Astrocyte (in vitro differentiated cells and primary cell): ENCODE measurements at regions not wholly inside any gene's neighbourhood (a gene's known extent, or its start where the extent isn't known, plus 50 kb on each side); places are given as distances from the start of the nearest gene placed in this dataset.

Experiments
- DNase-seq: peaks from one replicate; pipeline ENCODE4 v3.0.0-alpha.2; 2010; ENCODE audit warnings: low read depth
- FAIRE-seq: peaks from 2 replicates; lab custom pipeline; 2011; peaks lifted over from hg19 to GRCh38; lab: Jason Lieb, UNC
- H2AFZ ChIP-seq: 2 replicates; pipeline ENCODE4 v1.6.0; 2012; ENCODE audit warnings: low read depth, low read length, inconsistent platforms
- H3K27ac ChIP-seq: 2 replicates; pipeline ENCODE4 v1.5.1; 2011; ENCODE audit warnings: low read depth, low read length, inconsistent platforms
- H3K27me3 ChIP-seq: 2 replicates; pipeline ENCODE4 v1.6.0; 2011; ENCODE audit warnings: low read length, inconsistent platforms; ENCODE audit not compliant: insufficient read depth
- H3K36me3 ChIP-seq: 2 replicates; pipeline ENCODE4 v1.5.1; 2011; ENCODE audit warnings: low read length, inconsistent platforms; ENCODE audit not compliant: insufficient read depth
- H3K4me1 ChIP-seq: 2 replicates; pipeline ENCODE4 v1.5.1; 2011; ENCODE audit warnings: low read length, inconsistent platforms; ENCODE audit not compliant: insufficient read depth
- H3K4me2 ChIP-seq: 2 replicates; pipeline ENCODE4 v1.6.0; 2012; ENCODE audit warnings: low read length, inconsistent platforms
- H3K4me3 ChIP-seq: 2 replicates; pipeline ENCODE4 v1.5.1; 2011; ENCODE audit warnings: low read depth, mild to moderate bottlenecking, low read length, inconsistent platforms; ENCODE audit not compliant: insufficient read depth
- H3K79me2 ChIP-seq: 2 replicates; pipeline ENCODE4 v1.6.0; 2012; ENCODE audit warnings: mild to moderate bottlenecking, low read length, inconsistent platforms; ENCODE audit not compliant: insufficient read depth
- H3K9ac ChIP-seq: 2 replicates; pipeline ENCODE4 v1.6.0; 2012; ENCODE audit warnings: mild to moderate bottlenecking, low read length, inconsistent platforms
- H3K9me3 ChIP-seq: 2 replicates; pipeline ENCODE4 v1.5.1; 2012; ENCODE audit warnings: low read depth, mild to moderate bottlenecking, low read length, inconsistent platforms; ENCODE audit not compliant: insufficient read depth
- H4K20me1 ChIP-seq: 2 replicates; pipeline ENCODE4 v1.6.0; 2012; ENCODE audit warnings: low read length, inconsistent platforms; ENCODE audit not compliant: insufficient read depth
- H3K27ac Mint-ChIP-seq: one replicate; pipeline ENCODE4 v1.8.0; 2021; ENCODE audit warnings: mild to moderate bottlenecking, mixed read lengths; ENCODE audit not compliant: unreplicated experiment
- H3K27me3 Mint-ChIP-seq: one replicate; pipeline ENCODE4 v1.8.0; 2021; ENCODE audit warnings: low read depth, mixed read lengths; ENCODE audit not compliant: unreplicated experiment
- H3K36me3 Mint-ChIP-seq: one replicate; pipeline ENCODE4 v1.8.0; 2021; ENCODE audit warnings: low read depth, mixed read lengths; ENCODE audit not compliant: unreplicated experiment
- H3K4me1 Mint-ChIP-seq: one replicate; pipeline ENCODE4 v1.8.0; 2021; ENCODE audit warnings: low read depth, mixed read lengths; ENCODE audit not compliant: unreplicated experiment
- H3K4me3 Mint-ChIP-seq: one replicate; pipeline ENCODE4 v1.8.0; 2021; ENCODE audit warnings: mild to moderate bottlenecking, moderate library complexity, mixed read lengths; ENCODE audit not compliant: unreplicated experiment
- H3K9me3 Mint-ChIP-seq: one replicate; pipeline ENCODE4 v1.8.0; 2021; ENCODE audit warnings: mild to moderate bottlenecking, mixed read lengths; ENCODE audit not compliant: unreplicated experiment
- CTCF ChIP-seq: IDR thresholded peaks from 2 replicates; pipeline ENCODE4 v1.5.1; 2011; ENCODE audit warnings: low read depth, mild to moderate bottlenecking, inconsistent platforms, low read length, moderate library complexity; ENCODE audit not compliant: insufficient read depth
- EZH2 ChIP-seq: IDR thresholded peaks from 2 replicates; pipeline ENCODE4 v1.6.1; 2012; ENCODE audit warnings: mild to moderate bottlenecking, low read length, inconsistent platforms; ENCODE audit not compliant: insufficient read depth

- no peak for DNase-seq
- Mint-ChIP-seq H3K36me3 (no peaks in the 10 kb centered on the region), H3K27ac (no peak overlapping the region), H3K27me3 (peaks cover 9% of the 10 kb centered on the region), H3K4me3 (no peak overlapping the region), H3K9me3 (peaks cover 2% of the 10 kb centered on the region), H3K4me1 (peaks cover 3% of the 10 kb centered on the region)
- Histone ChIP-seq H3K79me2 (no peaks in the 10 kb centered on the region), H3K9ac (no peak overlapping the region), H3K27me3 (no peaks in the 10 kb centered on the region), H4K20me1 (no peaks in the 10 kb centered on the region), H3K4me1 (peaks cover 22% of the 10 kb centered on the region), H3K4me2 (no peak overlapping the region), H2AFZ (no peak overlapping the region), H3K27ac (no peak overlapping the region), H3K9me3 (no peaks in the 10 kb centered on the region), H3K36me3 (no peaks in the 10 kb centered on the region), H3K4me3 (no peak overlapping the region)
- FAIRE-seq: no peak
- TF ChIP-seq EZH2: no peak
- no peak for TF ChIP-seq CTCF
Measured at GRCh38 chr10:44760513-44760912, 150.6 kb upstream of the TMEM72 start.

GRCh38 chr10:44761076-44761475 is 150.1 kb upstream of the TMEM72 start:
- no peaks in the 10 kb centered on the region for H3K79me2 ChIP-seq
- Mint-ChIP-seq H3K36me3 (no peaks in the 10 kb centered on the region), H3K4me3 (no peak overlapping the region), H3K4me1 (peaks cover 3% of the 10 kb centered on the region), H3K9me3 (peaks cover 2% of the 10 kb centered on the region), H3K27ac (no peak overlapping the region), H3K27me3 (peaks cover 10% of the 10 kb centered on the region)
- peak overlapping the region; percentile 31 for H3K4me2 ChIP-seq
- H3K4me1 ChIP-seq: peaks cover 17% of the 10 kb centered on the region
- H3K27ac ChIP-seq: no peak overlapping the region
- no peaks in the 10 kb centered on the region for H3K27me3 ChIP-seq
- TF ChIP-seq EZH2 (no peak), CTCF (no peak)
- H3K9me3 ChIP-seq: no peaks in the 10 kb centered on the region
- H2AFZ ChIP-seq: no peak overlapping the region
- no peak overlapping the region for H3K4me3 ChIP-seq
- FAIRE-seq (no peak), DNase-seq (peak; percentile 68)
- H3K36me3 ChIP-seq: no peaks in the 10 kb centered on the region
- no peak overlapping the region for H3K9ac ChIP-seq
- H4K20me1 ChIP-seq: no peaks in the 10 kb centered on the region

GRCh38 chr10:44763331-44763730 is 147.8 kb upstream of the TMEM72 start:
- Histone ChIP-seq H3K79me2 (no peaks in the 10 kb centered on the region), H3K4me3 (no peak overlapping the region), H3K27me3 (no peaks in the 10 kb centered on the region), H4K20me1 (no peaks in the 10 kb centered on the region), H3K36me3 (no peaks in the 10 kb centered on the region), H3K4me1 (peaks cover 8% of the 10 kb centered on the region), H3K9ac (no peak overlapping the region), H3K4me2 (no peak overlapping the region), H3K9me3 (no peaks in the 10 kb centered on the region), H3K27ac (no peak overlapping the region), H2AFZ (no peak overlapping the region)
- no peak for FAIRE-seq
- Mint-ChIP-seq H3K27me3 (peaks cover 13% of the 10 kb centered on the region), H3K9me3 (peaks cover 2% of the 10 kb centered on the region), H3K36me3 (no peaks in the 10 kb centered on the region), H3K27ac (no peak overlapping the region), H3K4me3 (no peak overlapping the region), H3K4me1 (no peaks in the 10 kb centered on the region)
- TF ChIP-seq CTCF (no peak), EZH2 (no peak)
- DNase-seq: no peak
